ENCODE measurements at regions not wholly inside any gene's neighbourhood (a gene's known extent, or its start where the extent isn't known, plus 50 kb on each side); places are given as distances from the start of the nearest gene placed in this dataset.

DNA sequence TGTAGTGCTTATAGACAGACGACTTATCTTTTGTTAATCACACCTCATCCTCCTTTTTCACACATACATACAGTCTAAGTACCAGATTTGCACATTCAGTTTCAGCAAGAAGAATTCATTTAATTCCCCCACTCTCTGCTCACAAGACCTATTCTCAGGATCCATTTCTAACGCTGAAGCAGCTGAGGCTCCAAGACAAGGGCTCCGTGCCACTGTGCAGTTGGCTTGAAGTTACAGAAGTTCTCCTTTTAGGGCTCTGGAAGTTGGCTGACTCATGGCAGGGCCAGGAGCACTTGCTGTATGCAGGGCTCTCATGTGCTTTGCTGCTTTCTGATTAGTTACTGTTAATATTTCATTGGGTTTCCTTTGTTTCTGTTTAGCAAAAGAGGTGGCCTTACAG, 1566.9 kb upstream of the TMEM132C start:
- no peaks in the 10 kb centered on the region for H3K27me3 ChIP-seq (ENCODE audit: control insufficient read depth, insufficient read depth, low read length)
- H3K27ac ChIP-seq (ENCODE audit: insufficient read depth, low read length, poor library complexity, severe bottlenecking) = no peak overlapping the region
- no peak overlapping the region for H3K27ac Mint-ChIP-seq
- ATAC-seq (ENCODE audit: low read depth in 2 of 2) = no peak
- no peak overlapping the region for H3K4me3 ChIP-seq (ENCODE audit: low read depth, low read length)
- H3K9me3 Mint-ChIP-seq = peaks cover 0 to 12% (median 3%) of the 10 kb centered on the region in 7 donors
- no peak for DNase-seq
- no peaks in the 10 kb centered on the region for H3K36me3 ChIP-seq (ENCODE audit: control insufficient read depth, insufficient read depth, low read length)
- H3K4me1 ChIP-seq (ENCODE audit: control insufficient read depth, insufficient read depth, low read length, poor library complexity, severe bottlenecking) = no peaks in the 10 kb centered on the region
- peaks cover 0 to 2% of the 10 kb centered on the region in 2 experiments for H3K9me3 ChIP-seq (ENCODE audit: control insufficient read depth in 2 of 2, low read length in 2 of 2)
- no peaks in the 10 kb centered on the region for H3K27me3 Mint-ChIP-seq
- no peak overlapping the region for H3K4me3 Mint-ChIP-seq
- no peaks in the 10 kb centered on the region for H3K4me1 Mint-ChIP-seq
- H3K36me3 Mint-ChIP-seq = no peaks in the 10 kb centered on the region

DNA sequence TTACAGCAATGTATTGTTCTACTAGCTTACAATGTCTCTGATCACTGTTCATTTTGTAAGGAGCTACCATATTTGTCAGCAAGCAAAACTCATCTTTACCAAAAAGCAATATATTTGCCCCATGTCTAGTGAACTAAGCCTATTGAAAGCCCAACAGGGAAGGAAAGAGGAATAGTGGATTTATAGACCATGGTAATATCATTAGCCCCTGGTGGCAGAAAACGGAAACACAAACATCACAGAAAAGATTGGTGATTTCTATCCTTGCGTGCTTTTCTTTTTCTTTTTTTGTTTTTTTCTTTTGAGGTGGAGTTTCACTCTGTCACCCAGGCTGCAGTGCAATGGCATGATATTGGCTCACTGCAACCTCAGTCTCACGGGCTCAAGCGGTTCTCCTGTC, 1562.4 kb upstream of the TMEM132C start:
- ATAC-seq (ENCODE audit: low read depth in 2 of 2) = no peak
- Histone ChIP-seq H3K36me3 (ENCODE audit: control insufficient read depth, insufficient read depth, low read length) (no peaks in the 10 kb centered on the region), H3K9me3 (ENCODE audit: control insufficient read depth in 2 of 2, low read length in 2 of 2) (no peaks in the 10 kb centered on the region), H3K4me3 (ENCODE audit: low read depth, low read length) (no peak overlapping the region), H3K27me3 (ENCODE audit: control insufficient read depth, insufficient read depth, low read length) (no peaks in the 10 kb centered on the region), H3K4me1 (ENCODE audit: control insufficient read depth, insufficient read depth, low read length, poor library complexity, severe bottlenecking) (no peaks in the 10 kb centered on the region), H3K27ac (ENCODE audit: insufficient read depth, low read length, poor library complexity, severe bottlenecking) (no peak overlapping the region)
- Mint-ChIP-seq H3K4me1 (no peaks in the 10 kb centered on the region), H3K36me3 (no peaks in the 10 kb centered on the region), H3K27ac (no peak overlapping the region), H3K9me3 (peaks cover 0 to 8% (median 3%) of the 10 kb centered on the region in 7 donors), H3K4me3 (no peak overlapping the region), H3K27me3 (no peaks in the 10 kb centered on the region)
- DNase-seq = no peak

DNA sequence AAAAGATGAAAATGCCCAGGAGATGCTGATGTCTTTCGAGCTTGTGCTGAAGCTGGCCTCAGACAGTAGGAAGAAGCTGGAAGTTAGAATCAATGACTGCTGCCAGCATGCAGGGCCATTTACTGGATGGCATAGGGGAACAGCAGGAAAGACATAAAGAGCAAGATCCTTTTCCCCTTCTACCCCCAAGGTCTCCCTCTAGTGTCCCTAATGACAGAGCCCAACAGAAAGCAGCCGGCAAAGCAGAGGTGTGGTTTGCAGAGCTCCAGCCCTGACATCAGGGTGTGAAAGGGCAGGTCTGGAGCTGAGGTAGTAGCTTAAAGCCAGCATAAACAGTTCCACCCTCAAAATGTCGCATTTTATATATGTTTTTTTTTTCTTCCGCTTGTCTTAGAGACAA, 1560.7 kb upstream of the TMEM132C start:
- no peaks in the 10 kb centered on the region for H3K36me3 ChIP-seq (ENCODE audit: control insufficient read depth, insufficient read depth, low read length)
- no peak overlapping the region for H3K27ac Mint-ChIP-seq
- H3K27me3 Mint-ChIP-seq = no peaks in the 10 kb centered on the region
- DNase-seq = no peak
- no peak for ATAC-seq (ENCODE audit: low read depth in 2 of 2)
- no peaks in the 10 kb centered on the region for H3K4me1 Mint-ChIP-seq
- H3K9me3 ChIP-seq (ENCODE audit: control insufficient read depth in 2 of 2, low read length in 2 of 2) = no peaks in the 10 kb centered on the region
- H3K4me1 ChIP-seq (ENCODE audit: control insufficient read depth, insufficient read depth, low read length, poor library complexity, severe bottlenecking) = no peaks in the 10 kb centered on the region
- H3K9me3 Mint-ChIP-seq = peaks cover 0 to 8% (median 1%) of the 10 kb centered on the region in 7 donors
- no peak overlapping the region for H3K4me3 ChIP-seq (ENCODE audit: low read depth, low read length)
- H3K27me3 ChIP-seq (ENCODE audit: control insufficient read depth, insufficient read depth, low read length) = no peaks in the 10 kb centered on the region
- no peak overlapping the region for H3K27ac ChIP-seq (ENCODE audit: insufficient read depth, low read length, poor library complexity, severe bottlenecking)
- H3K36me3 Mint-ChIP-seq = no peaks in the 10 kb centered on the region
- no peak overlapping the region for H3K4me3 Mint-ChIP-seq

DNA sequence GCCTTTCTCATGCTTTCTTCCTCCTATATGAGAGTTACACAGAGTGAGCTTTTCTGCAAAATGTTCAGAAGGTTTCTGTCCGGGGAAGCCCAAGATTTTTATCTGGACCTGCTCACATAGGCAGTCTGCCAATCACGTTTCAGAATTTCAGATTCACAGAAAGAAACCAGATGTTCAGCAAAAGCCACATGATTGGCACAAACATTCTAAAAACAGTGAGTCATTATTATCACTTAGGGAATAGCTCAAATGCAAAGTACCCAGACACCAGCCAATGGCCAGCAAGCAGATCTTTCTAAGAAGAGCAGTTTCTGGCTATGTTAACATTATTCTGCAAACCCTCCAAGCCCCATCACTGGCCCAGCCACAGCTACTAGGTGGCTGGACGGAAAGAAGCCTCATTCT, 1558.5 kb upstream of the TMEM132C start:
- H3K4me1 Mint-ChIP-seq = no peaks in the 10 kb centered on the region
- H3K4me3 ChIP-seq (ENCODE audit: low read depth, low read length) = no peak overlapping the region
- DNase-seq = no peak
- H3K27me3 Mint-ChIP-seq = no peaks in the 10 kb centered on the region
- no peak overlapping the region for H3K27ac Mint-ChIP-seq
- H3K9me3 ChIP-seq (ENCODE audit: control insufficient read depth in 2 of 2, low read length in 2 of 2) = no peaks in the 10 kb centered on the region
- H3K9me3 Mint-ChIP-seq = peaks cover 0 to 5% (median 1%) of the 10 kb centered on the region in 7 donors
- H3K4me1 ChIP-seq (ENCODE audit: control insufficient read depth, insufficient read depth, low read length, poor library complexity, severe bottlenecking) = no peaks in the 10 kb centered on the region
- no peaks in the 10 kb centered on the region for H3K36me3 Mint-ChIP-seq
- H3K27me3 ChIP-seq (ENCODE audit: control insufficient read depth, insufficient read depth, low read length) = no peaks in the 10 kb centered on the region
- no peak overlapping the region for H3K27ac ChIP-seq (ENCODE audit: insufficient read depth, low read length, poor library complexity, severe bottlenecking)
- no peaks in the 10 kb centered on the region for H3K36me3 ChIP-seq (ENCODE audit: control insufficient read depth, insufficient read depth, low read length)
- no peak for ATAC-seq (ENCODE audit: low read depth in 2 of 2)
- no peak overlapping the region for H3K4me3 Mint-ChIP-seq

DNA sequence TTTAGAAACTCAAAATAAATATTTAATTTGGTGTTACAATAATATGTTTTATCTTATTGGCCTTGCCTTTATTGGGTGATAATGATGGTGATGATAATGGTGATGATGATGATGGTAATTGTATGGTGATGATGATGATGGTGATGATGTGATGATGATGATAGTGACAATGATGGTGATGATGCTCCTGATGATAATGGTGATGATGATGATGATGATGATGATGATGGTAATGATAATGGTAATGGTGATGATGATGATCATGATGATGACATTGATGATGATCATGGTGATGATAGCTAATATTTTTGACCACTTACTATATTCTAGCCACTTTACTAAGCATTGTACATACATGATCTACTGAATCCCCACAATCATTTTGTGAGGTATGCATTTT, 1548.6 kb upstream of the TMEM132C start:
- Histone ChIP-seq H3K36me3 (ENCODE audit: control insufficient read depth, insufficient read depth, low read length) (no peaks in the 10 kb centered on the region), H3K9me3 (ENCODE audit: control insufficient read depth in 2 of 2, low read length in 2 of 2) (peaks cover 0 to 6% of the 10 kb centered on the region in 2 experiments), H3K4me3 (ENCODE audit: low read depth, low read length) (no peak overlapping the region), H3K4me1 (ENCODE audit: control insufficient read depth, insufficient read depth, low read length, poor library complexity, severe bottlenecking) (no peaks in the 10 kb centered on the region), H3K27me3 (ENCODE audit: control insufficient read depth, insufficient read depth, low read length) (no peaks in the 10 kb centered on the region), H3K27ac (ENCODE audit: insufficient read depth, low read length, poor library complexity, severe bottlenecking) (no peak overlapping the region)
- Mint-ChIP-seq H3K27me3 (no peaks in the 10 kb centered on the region), H3K4me1 (no peaks in the 10 kb centered on the region), H3K36me3 (no peaks in the 10 kb centered on the region), H3K4me3 (no peak overlapping the region), H3K27ac (no peak overlapping the region), H3K9me3 (peaks cover 6 to 15% (median 12%) of the 10 kb centered on the region in 7 donors)
- no peak for ATAC-seq (ENCODE audit: low read depth in 2 of 2)
- DNase-seq = no peak

DNA sequence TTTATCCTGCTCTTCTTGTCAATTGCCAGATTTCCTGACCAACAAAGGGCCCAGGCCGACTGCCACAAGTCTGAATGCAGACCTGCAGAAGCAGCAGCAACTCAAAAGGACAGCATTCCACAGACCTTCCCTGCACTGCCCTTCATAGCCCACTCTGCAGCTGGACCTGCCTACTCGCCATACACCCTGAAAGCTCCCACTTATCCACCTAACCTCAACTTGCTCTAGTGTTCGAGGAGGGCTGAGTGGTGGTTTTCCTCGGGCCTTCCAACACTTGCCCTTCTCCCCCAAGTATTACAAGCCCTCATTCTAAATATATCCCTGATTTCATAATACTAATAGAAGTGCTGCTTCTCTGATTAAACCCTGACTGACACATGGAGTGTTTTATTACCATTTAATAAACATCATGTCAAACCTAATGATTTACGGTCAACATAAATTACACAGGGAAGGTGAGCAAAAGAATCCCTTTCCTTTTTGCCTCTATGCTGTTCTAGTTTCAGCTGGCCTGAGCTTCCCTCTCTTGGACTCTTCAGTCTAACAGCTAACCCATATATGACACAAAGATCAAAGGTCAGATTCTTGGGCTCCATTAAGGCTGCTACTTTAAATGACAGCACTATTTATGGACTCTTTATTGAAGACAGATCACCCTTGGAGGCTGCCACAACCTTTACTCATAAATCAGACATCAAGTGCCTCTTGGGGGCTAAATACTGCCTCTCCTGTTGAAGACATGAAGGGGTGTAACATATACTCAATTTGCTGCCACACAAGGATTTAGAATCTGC, 1546.9 kb upstream of the TMEM132C start:
- H3K9me3 Mint-ChIP-seq = peaks cover 6 to 18% (median 12%) of the 10 kb centered on the region in 7 donors
- H3K4me1 Mint-ChIP-seq = no peaks in the 10 kb centered on the region
- no peaks in the 10 kb centered on the region for H3K36me3 ChIP-seq (ENCODE audit: control insufficient read depth, insufficient read depth, low read length)
- H3K27me3 ChIP-seq (ENCODE audit: control insufficient read depth, insufficient read depth, low read length) = no peaks in the 10 kb centered on the region
- no peak for ATAC-seq (ENCODE audit: low read depth in 2 of 2)
- peaks cover 0 to 6% of the 10 kb centered on the region in 2 experiments for H3K9me3 ChIP-seq (ENCODE audit: control insufficient read depth in 2 of 2, low read length in 2 of 2)
- no peak overlapping the region for H3K27ac ChIP-seq (ENCODE audit: insufficient read depth, low read length, poor library complexity, severe bottlenecking)
- H3K4me3 ChIP-seq (ENCODE audit: low read depth, low read length) = no peak overlapping the region
- DNase-seq = no peak
- no peaks in the 10 kb centered on the region for H3K4me1 ChIP-seq (ENCODE audit: control insufficient read depth, insufficient read depth, low read length, poor library complexity, severe bottlenecking)
- H3K27me3 Mint-ChIP-seq = no peaks in the 10 kb centered on the region
- no peaks in the 10 kb centered on the region for H3K36me3 Mint-ChIP-seq
- H3K4me3 Mint-ChIP-seq = peak overlapping the region in 1 of 4 donors; percentile 10
- H3K27ac Mint-ChIP-seq = no peak overlapping the region

DNA sequence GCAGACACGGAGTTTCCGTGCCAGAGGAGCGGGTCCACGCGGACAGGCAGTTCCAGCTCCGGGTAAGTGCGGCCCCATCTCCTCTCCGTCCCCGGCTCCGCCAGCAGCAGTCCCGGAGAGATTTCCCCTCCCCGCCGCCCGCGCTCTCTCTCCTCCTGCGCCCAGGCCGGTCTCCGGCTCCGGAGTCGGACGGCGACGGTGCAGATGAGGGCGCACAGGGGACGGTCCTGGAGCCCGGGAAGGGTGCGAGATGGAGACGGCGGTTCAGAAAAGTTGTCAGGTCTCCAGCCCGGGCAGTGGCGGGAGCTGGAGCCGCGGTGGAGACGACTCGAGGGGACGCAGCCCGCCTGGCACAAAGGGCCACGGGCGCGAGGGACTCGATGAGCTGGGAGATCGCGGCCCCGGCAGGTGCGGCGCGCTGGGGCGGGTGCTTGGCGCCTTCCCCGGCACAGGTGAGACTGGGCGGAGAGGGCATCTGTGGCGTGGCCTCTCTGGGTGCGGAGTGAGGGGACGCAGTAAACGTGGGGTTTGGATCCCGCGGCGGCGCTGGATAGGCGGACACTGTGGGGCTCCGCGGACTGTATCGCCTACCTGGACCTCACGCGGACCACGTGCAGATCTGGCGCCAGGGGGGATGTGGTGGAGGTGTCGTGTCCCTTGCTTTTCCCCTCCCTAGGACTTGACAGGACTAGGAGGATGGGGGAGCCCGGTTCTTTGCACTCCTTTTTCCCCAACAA, 1540.3 kb upstream of the TMEM132C start:
- H3K27me3 ChIP-seq (ENCODE audit: control insufficient read depth, insufficient read depth, low read length) = no peaks in the 10 kb centered on the region
- Mint-ChIP-seq H3K27me3 (peaks cover 4% of the 10 kb centered on the region), H3K4me1 (peaks cover 0 to 2% (median 0%) of the 10 kb centered on the region in 4 donors), H3K27ac (no peak overlapping the region), H3K36me3 (no peaks in the 10 kb centered on the region), H3K9me3 (peaks cover 0 to 14% (median 6%) of the 10 kb centered on the region in 7 donors), H3K4me3 (no peak overlapping the region)
- no peak overlapping the region for H3K27ac ChIP-seq (ENCODE audit: insufficient read depth, low read length, poor library complexity, severe bottlenecking)
- H3K36me3 ChIP-seq (ENCODE audit: control insufficient read depth, insufficient read depth, low read length) = no peaks in the 10 kb centered on the region
- no peaks in the 10 kb centered on the region for H3K4me1 ChIP-seq (ENCODE audit: control insufficient read depth, insufficient read depth, low read length, poor library complexity, severe bottlenecking)
- no peak for ATAC-seq (ENCODE audit: low read depth in 2 of 2)
- no peaks in the 10 kb centered on the region for H3K9me3 ChIP-seq (ENCODE audit: control insufficient read depth in 2 of 2, low read length in 2 of 2)
- no peak overlapping the region for H3K4me3 ChIP-seq (ENCODE audit: low read depth, low read length)
- DNase-seq = no peak
